M059J (cell line): ENCODE measurements at regions not wholly inside any gene's neighbourhood (a gene's known extent, or its start where the extent isn't known, plus 50 kb on each side); places are given as distances from the start of the nearest gene placed in this dataset.
"Not testable (repeated sequence)": the region's sequence is repeated elsewhere in the genome, so short reads cannot be mapped to it uniquely, and the experiment has no call there.

Experiments
- DNase-seq: peaks from one replicate; pipeline ENCODE4 v3.0.0-alpha.2; 2012; ENCODE audit warnings: low read depth

- DNase-seq = no peak
Measured at GRCh38 chr2:125216321-125216720, 1191.2 kb downstream of the CNTNAP5 start.

GRCh38 chr2:125224188-125224587, 1199.1 kb downstream of the CNTNAP5 start:
- no peak for DNase-seq

- no peak for DNase-seq
Measured at GRCh38 chr2:125224830-125225229, 1199.7 kb downstream of the CNTNAP5 start.

GRCh38 chr2:125227843-125228392, 1202.8 kb downstream of the CNTNAP5 start:
- no peak for DNase-seq

- no peak for DNase-seq
Measured at GRCh38 chr2:125240870-125241269, 1215.8 kb downstream of the CNTNAP5 start.

GRCh38 chr2:125243074-125243473, 1218.0 kb downstream of the CNTNAP5 start:
- DNase-seq = no peak

GRCh38 chr2:125254010-125254409, 1228.9 kb downstream of the CNTNAP5 start:
- peak; percentile 33 for DNase-seq

GRCh38 chr2:125259451-125259850, 1234.4 kb downstream of the CNTNAP5 start:
- DNase-seq = no peak

GRCh38 chr2:125260366-125260930, 1235.4 kb downstream of the CNTNAP5 start:
- not testable (repeated sequence) for DNase-seq

GRCh38 chr2:125264453-125264852, 1239.4 kb downstream of the CNTNAP5 start:
- DNase-seq = no peak

- DNase-seq = no peak
Measured at GRCh38 chr2:125267683-125268082, 1242.6 kb downstream of the CNTNAP5 start.

GRCh38 chr2:125272651-125273050, 1247.6 kb downstream of the CNTNAP5 start:
- no peak for DNase-seq

- no peak for DNase-seq
Measured at GRCh38 chr2:125274718-125275117, 1249.6 kb downstream of the CNTNAP5 start.

GRCh38 chr2:125280265-125280664, 1255.2 kb downstream of the CNTNAP5 start:
- peak; percentile 25 for DNase-seq

- no peak for DNase-seq
Measured at GRCh38 chr2:125281242-125281641, 1256.2 kb downstream of the CNTNAP5 start.

- DNase-seq = no peak
Measured at GRCh38 chr2:125296742-125297141, 1271.7 kb downstream of the CNTNAP5 start.

GRCh38 chr2:125310657-125311364, 1285.7 kb downstream of the CNTNAP5 start:
- no peak for DNase-seq

GRCh38 chr2:125312342-125312741, 1287.3 kb downstream of the CNTNAP5 start:
- no peak for DNase-seq

GRCh38 chr2:125313806-125314205, 1288.7 kb downstream of the CNTNAP5 start:
- peak; percentile 1 for DNase-seq

- DNase-seq = no peak
Measured at GRCh38 chr2:125318740-125319139, 1293.7 kb downstream of the CNTNAP5 start.

- DNase-seq = no peak
Measured at GRCh38 chr2:125324273-125324672, 1299.2 kb downstream of the CNTNAP5 start.

GRCh38 chr2:125330133-125330532, 1305.0 kb downstream of the CNTNAP5 start:
- no peak for DNase-seq

GRCh38 chr2:125341353-125341752, 1314.6 kb upstream of the GYPC start:
- DNase-seq = no peak
